Left lung (tissue), 4 donors: ENCODE measurements at regions not wholly inside any gene's neighbourhood (a gene's known extent, or its start where the extent isn't known, plus 50 kb on each side); places are given as distances from the start of the nearest gene placed in this dataset.

Experiments used
- ATAC-seq: fragments of 200-7000 bp; cut with Tn5 transposase; one replicate; pipeline ENCODE4 v1.9.1; 2020; ENCODE audit warnings: moderate library complexity
- DNase-seq, 4 donors: peaks; one replicate each; pipeline ENCODE4 v3.0.0-alpha.2; 2013 to 2020
- H3K27ac ChIP-seq, 2 donors: fragments of 200-600 bp; sonication (generic) in 1 of 2; one replicate each; pipeline versions ENCODE4 v1.5.0 to v1.8.0; 2020 to 2021
- H3K27me3 ChIP-seq, 2 donors: fragments of 200-600 bp; sonication (generic) in 1 of 2; one replicate each; pipeline versions ENCODE4 v1.5.0 to v1.8.0; 2020 to 2021
- H3K36me3 ChIP-seq, 2 donors: fragments of 200-600 bp; sonication (generic) in 1 of 2; one replicate each; pipeline versions ENCODE4 v1.5.0 to v1.8.0; 2020 to 2021
- H3K4me1 ChIP-seq, 2 donors: fragments of 200-600 bp; one replicate each; pipeline ENCODE4 v1.8.0; 2021
- H3K4me3 ChIP-seq, 2 donors: fragments of 200-600 bp; sonication (generic) in 1 of 2; one replicate each; pipeline versions ENCODE4 v1.5.0 to v1.8.0; 2020 to 2021; ENCODE audit warnings: mild to moderate bottlenecking in 1 of 2
- H3K9me3 ChIP-seq, 2 donors: fragments of 200-600 bp; sonication (generic) in 1 of 2; one replicate each; pipeline versions ENCODE4 v1.5.0 to v1.8.0; 2020 to 2021
- intact Hi-C, 2 donors: fragments of 100-400 bp; cut with DNase I; formaldehyde crosslinking; loops; one replicate each; pipeline versions ENCODE4 v1.11.2 to v1.14.2; 2022
- TF ChIP-seq, protein P1 (sequence below), 2 donors: fragments of 200-600 bp; sonication (generic) in 1 of 2; IDR thresholded peaks; one replicate each; pipeline versions ENCODE4 v1.5.0 to v1.8.0; 2021; ENCODE audit warnings: antibody characterized with exemption in 2 of 2
- donor health status: DM: no; HTN: yes; CAD: no.
- donor health status: DM: no; HTN: no; CAD: no.

DNA sequence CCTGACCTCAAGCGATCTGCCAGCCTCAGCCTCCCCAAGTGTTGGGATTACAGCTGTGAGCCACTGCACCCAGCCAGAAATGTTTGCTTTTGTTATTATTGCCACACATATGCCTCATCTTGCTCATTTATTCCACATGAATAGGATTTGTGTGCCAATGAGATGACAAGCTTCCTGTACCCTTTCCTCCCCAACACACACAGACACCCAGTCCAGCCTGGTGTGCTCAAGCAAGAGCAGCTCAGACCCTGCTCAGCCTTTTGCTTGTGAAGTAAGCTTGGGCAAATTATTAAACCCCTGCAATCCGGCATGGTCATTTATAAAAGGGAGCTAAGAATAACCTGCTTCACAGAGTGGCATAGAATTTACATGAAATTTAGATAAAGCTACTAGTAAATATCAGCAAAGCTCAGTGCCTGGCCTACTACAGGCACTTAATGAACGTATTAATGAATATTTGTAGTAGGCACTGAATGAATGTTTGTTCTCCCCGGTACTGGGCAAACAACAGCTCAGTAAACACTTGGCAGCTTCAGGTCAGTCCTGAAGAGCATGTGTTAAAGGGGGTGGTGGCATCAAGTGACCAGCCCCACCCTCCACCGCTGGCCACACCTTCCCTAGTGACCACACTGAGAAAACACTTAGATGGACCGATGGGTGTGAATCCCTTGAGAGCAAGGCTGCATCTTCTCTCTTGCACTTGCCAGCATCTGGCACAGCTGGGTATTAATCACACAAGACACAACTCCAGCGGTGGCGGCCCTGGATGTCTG, 280.2 kb downstream of the SRBD1 start:
- no peak overlapping the region for H3K4me3 ChIP-seq
- DNase-seq (peak in 2 of 4 donors; percentile 9 to 69), ATAC-seq (peak; percentile 86)
- intact Hi-C loops, result no loop called here
- TF ChIP-seq, protein P1, sequence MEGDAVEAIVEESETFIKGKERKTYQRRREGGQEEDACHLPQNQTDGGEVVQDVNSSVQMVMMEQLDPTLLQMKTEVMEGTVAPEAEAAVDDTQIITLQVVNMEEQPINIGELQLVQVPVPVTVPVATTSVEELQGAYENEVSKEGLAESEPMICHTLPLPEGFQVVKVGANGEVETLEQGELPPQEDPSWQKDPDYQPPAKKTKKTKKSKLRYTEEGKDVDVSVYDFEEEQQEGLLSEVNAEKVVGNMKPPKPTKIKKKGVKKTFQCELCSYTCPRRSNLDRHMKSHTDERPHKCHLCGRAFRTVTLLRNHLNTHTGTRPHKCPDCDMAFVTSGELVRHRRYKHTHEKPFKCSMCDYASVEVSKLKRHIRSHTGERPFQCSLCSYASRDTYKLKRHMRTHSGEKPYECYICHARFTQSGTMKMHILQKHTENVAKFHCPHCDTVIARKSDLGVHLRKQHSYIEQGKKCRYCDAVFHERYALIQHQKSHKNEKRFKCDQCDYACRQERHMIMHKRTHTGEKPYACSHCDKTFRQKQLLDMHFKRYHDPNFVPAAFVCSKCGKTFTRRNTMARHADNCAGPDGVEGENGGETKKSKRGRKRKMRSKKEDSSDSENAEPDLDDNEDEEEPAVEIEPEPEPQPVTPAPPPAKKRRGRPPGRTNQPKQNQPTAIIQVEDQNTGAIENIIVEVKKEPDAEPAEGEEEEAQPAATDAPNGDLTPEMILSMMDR (IDR thresholded peaks at IDR 0.05), result no peak
- no peaks in the 10 kb centered on the region for H3K36me3 ChIP-seq
- peaks cover 0 to 6% of the 10 kb centered on the region in 2 donors for H3K4me1 ChIP-seq
- H3K27me3 ChIP-seq, result no peaks in the 10 kb centered on the region
- H3K9me3 ChIP-seq, result no peaks in the 10 kb centered on the region
- no peak overlapping the region for H3K27ac ChIP-seq

DNA sequence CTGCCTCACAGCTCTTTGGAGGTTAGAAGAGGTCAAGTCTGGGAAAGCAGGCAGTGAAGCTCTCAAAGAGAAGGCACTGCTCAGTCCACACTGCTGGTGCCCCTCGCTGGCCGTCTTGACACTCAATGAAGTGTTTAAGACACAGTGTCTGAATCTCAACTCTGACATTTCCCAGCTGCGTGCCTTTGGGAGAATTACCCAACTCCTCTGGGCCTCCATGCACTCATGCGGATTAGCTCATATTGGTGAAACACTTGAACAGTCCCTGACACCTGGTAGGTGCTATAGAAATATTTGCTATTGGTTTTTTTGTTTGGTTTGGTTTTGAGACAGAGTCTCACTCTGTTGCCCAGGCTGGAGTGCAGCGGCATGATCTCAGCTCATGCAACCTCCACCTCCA, 281.0 kb downstream of the SRBD1 start:
- intact Hi-C loops, result no loop called here
- Histone ChIP-seq H3K27ac (no peak overlapping the region), H3K4me1 (peaks cover 0 to 6% of the 10 kb centered on the region in 2 donors), H3K9me3 (no peaks in the 10 kb centered on the region), H3K27me3 (no peaks in the 10 kb centered on the region), H3K36me3 (no peaks in the 10 kb centered on the region), H3K4me3 (no peak overlapping the region)
- ATAC-seq (peak; percentile 54), DNase-seq (peak in 2 of 4 donors; percentile 34 to 42)
- TF ChIP-seq, protein P1 (IDR thresholded peaks at IDR 0.05), result no peak

DNA sequence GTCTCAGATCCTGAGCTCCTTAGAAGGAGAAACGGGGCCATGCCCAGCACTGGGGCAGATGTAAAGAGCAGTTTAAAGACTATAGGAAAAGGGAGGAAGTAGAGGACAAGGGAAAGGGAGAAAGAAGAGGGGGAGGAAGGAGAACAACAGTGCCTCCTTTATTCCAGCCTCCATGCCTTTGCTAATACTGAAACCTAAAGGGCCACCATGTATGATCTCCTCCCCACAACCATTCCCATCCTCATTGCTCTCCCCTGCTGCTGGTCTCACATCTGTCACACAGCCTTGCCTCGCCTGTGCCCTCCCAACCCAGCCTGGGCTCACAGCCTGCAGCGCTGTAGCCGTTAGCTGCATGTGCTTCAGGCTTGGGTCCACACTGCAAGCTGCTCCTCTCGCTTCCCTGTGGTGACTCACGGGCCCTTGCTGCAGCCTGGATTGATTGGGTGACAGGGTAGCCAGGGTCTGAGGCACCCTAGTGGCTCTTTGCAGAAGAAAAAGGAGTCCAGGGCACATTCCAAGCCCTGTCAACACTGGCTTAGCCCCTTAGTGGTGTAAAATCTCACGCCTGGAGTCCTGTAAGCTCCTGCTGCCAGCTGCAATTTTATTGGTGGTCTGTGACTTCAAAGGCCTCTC, 281.9 kb downstream of the SRBD1 start:
- no peaks in the 10 kb centered on the region for H3K36me3 ChIP-seq
- peaks cover 0 to 6% of the 10 kb centered on the region in 2 donors for H3K4me1 ChIP-seq
- H3K9me3 ChIP-seq, result no peaks in the 10 kb centered on the region
- H3K4me3 ChIP-seq, result no peak overlapping the region
- intact Hi-C loops, result no loop called here
- no peaks in the 10 kb centered on the region for H3K27me3 ChIP-seq
- TF ChIP-seq, protein P1 (IDR thresholded peaks at IDR 0.05), result no peak
- peak; percentile 15 for ATAC-seq
- peak in 1 of 4 donors; percentile 9 for DNase-seq
- no peak overlapping the region for H3K27ac ChIP-seq

- no peaks in the 10 kb centered on the region for H3K27me3 ChIP-seq
- DNase-seq (no peak), ATAC-seq (no peak)
- no peak overlapping the region for H3K4me3 ChIP-seq
- TF ChIP-seq, protein P1 (IDR thresholded peaks at IDR 0.05), result no peak
- H3K27ac ChIP-seq, result no peak overlapping the region
- H3K9me3 ChIP-seq, result peaks cover 0 to 6% of the 10 kb centered on the region in 2 donors
- intact Hi-C loops, result no loop called here
- H3K4me1 ChIP-seq, result peaks cover 0 to 6% of the 10 kb centered on the region in 2 donors
- no peaks in the 10 kb centered on the region for H3K36me3 ChIP-seq
Observed at GRCh38 chr2:45328264-45328870, 282.7 kb downstream of the SRBD1 start.

- no peak overlapping the region for H3K27ac ChIP-seq
- no peaks in the 10 kb centered on the region for H3K36me3 ChIP-seq
- DNase-seq (no peak), ATAC-seq (no peak)
- H3K9me3 ChIP-seq, result peaks cover 0 to 6% of the 10 kb centered on the region in 2 donors
- H3K4me3 ChIP-seq, result no peak overlapping the region
- TF ChIP-seq, protein P1 (IDR thresholded peaks at IDR 0.05), result no peak
- no peaks in the 10 kb centered on the region for H3K4me1 ChIP-seq
- intact Hi-C loops, result no loop called here
- no peaks in the 10 kb centered on the region for H3K27me3 ChIP-seq
Observed at GRCh38 chr2:45323344-45323743, 287.7 kb downstream of the SRBD1 start.
